Upper lobe of left lung (tissue), 4 donors: ENCODE measurements at regions not wholly inside any gene's neighbourhood (a gene's known extent, or its start where the extent isn't known, plus 50 kb on each side); places are given as distances from the start of the nearest gene placed in this dataset.

ENCODE experiments used
- EP300 ChIP-seq, 4 donors: sonication (generic); formaldehyde crosslinking; IDR thresholded peaks; one replicate each; pipeline ENCODE4 v1.5.1; 2017; ENCODE audit warnings: antibody characterized with exemption in 4 of 4, control low read depth in 2 of 4
- POLR2A ChIP-seq, 4 donors: fragments of 450-650 bp; IDR thresholded peaks; one replicate each; pipeline ENCODE4 v1.5.1; 2016 to 2017; ENCODE audit warnings: antibody characterized with exemption in 4 of 4, mild to moderate bottlenecking in 2 of 4
- TF ChIP-seq, protein P1 (sequence below), 6 experiments: fragments of 450-650 bp in 4 of 6; fragments of 200-600 bp in 2 of 6; sonication (generic) in 2 of 6; IDR thresholded peaks; one replicate each; pipeline ENCODE4 v1.5.1; 2016 to 2019; ENCODE audit warnings: antibody characterized with exemption in 6 of 6

DNA sequence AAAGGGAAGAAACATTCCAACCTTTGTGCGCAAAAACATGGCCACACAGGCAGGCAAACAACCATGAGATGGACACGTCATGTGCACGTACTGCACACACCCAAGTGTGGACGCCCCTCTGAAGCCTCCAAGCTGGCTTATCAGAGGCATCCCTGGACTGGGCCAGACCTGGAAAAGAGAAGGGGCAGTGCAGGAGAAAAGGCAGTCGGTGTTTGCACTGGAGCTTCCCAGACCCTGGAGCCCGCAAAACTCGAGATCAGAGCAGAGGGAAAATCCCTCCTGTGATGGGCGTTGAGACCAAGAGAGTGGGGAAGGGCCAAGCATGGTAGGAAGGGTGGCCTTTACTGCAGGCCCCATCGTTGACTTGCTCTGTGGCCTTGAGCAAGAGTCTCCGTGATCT is 269.5 kb downstream of the CYRIA start:
- no peak for TF ChIP-seq POLR2A (IDR thresholded peaks at IDR 0.05)
- TF ChIP-seq, protein P1, sequence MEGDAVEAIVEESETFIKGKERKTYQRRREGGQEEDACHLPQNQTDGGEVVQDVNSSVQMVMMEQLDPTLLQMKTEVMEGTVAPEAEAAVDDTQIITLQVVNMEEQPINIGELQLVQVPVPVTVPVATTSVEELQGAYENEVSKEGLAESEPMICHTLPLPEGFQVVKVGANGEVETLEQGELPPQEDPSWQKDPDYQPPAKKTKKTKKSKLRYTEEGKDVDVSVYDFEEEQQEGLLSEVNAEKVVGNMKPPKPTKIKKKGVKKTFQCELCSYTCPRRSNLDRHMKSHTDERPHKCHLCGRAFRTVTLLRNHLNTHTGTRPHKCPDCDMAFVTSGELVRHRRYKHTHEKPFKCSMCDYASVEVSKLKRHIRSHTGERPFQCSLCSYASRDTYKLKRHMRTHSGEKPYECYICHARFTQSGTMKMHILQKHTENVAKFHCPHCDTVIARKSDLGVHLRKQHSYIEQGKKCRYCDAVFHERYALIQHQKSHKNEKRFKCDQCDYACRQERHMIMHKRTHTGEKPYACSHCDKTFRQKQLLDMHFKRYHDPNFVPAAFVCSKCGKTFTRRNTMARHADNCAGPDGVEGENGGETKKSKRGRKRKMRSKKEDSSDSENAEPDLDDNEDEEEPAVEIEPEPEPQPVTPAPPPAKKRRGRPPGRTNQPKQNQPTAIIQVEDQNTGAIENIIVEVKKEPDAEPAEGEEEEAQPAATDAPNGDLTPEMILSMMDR (IDR thresholded peaks at IDR 0.05) = no peak
- no peak for TF ChIP-seq EP300 (IDR thresholded peaks at IDR 0.05)
